GM18511 (cell line): ENCODE measurements at regions not wholly inside any gene's neighbourhood (a gene's known extent, or its start where the extent isn't known, plus 50 kb on each side); places are given as distances from the start of the nearest gene placed in this dataset.
"Not testable (repeated sequence)": the region's sequence is repeated elsewhere in the genome, so short reads cannot be mapped to it uniquely, and the experiment has no call there.

Source experiments
- ATAC-seq: cut with Tn5 transposase; IDR thresholded peaks from one replicate; pipeline ENCODE4 v1.9.1; 2021; ENCODE audit warnings: mild to moderate bottlenecking, moderate library complexity; ENCODE audit not compliant: unreplicated experiment

GRCh38 chr1:98575955-98576354 lies 85.6 kb upstream of the SNX7 start:
- ATAC-seq: no peak

- ATAC-seq: no peak
Observed at GRCh38 chr1:98565951-98566350, 95.6 kb upstream of the SNX7 start.

GRCh38 chr1:98559291-98559690 lies 102.2 kb upstream of the SNX7 start:
- no peak for ATAC-seq

GRCh38 chr1:98557895-98558294 lies 103.6 kb upstream of the SNX7 start:
- ATAC-seq: no peak

GRCh38 chr1:98556521-98557158 lies 104.9 kb upstream of the SNX7 start:
- no peak for ATAC-seq

- no peak for ATAC-seq
Observed at GRCh38 chr1:98555814-98556213, 105.7 kb upstream of the SNX7 start.

GRCh38 chr1:98552576-98553074 lies 108.9 kb upstream of the SNX7 start:
- ATAC-seq: not testable (repeated sequence)

- ATAC-seq: no peak
Observed at GRCh38 chr1:98550076-98550475, 111.4 kb upstream of the SNX7 start.

- ATAC-seq: no peak
Observed at GRCh38 chr1:98546319-98546718, 115.2 kb upstream of the SNX7 start.

- ATAC-seq: no peak
Observed at GRCh38 chr1:98538106-98538505, 123.4 kb upstream of the SNX7 start.

- no peak for ATAC-seq
Observed at GRCh38 chr1:98523256-98523655, 138.3 kb upstream of the SNX7 start.

GRCh38 chr1:98516306-98516705 lies 145.2 kb upstream of the SNX7 start:
- ATAC-seq: no peak

GRCh38 chr1:98515744-98516143 lies 145.8 kb upstream of the SNX7 start:
- no peak for ATAC-seq

- ATAC-seq: not testable (repeated sequence)
Observed at GRCh38 chr1:98512216-98512615, 149.3 kb upstream of the SNX7 start.

- ATAC-seq: no peak
Observed at GRCh38 chr1:98503771-98504170, 157.8 kb upstream of the SNX7 start.

- ATAC-seq: no peak
Observed at GRCh38 chr1:98502937-98503336, 158.6 kb upstream of the SNX7 start.

- ATAC-seq: no peak
Observed at GRCh38 chr1:98500324-98500723, 161.2 kb upstream of the SNX7 start.

- ATAC-seq: no peak
Observed at GRCh38 chr1:98498651-98499050, 162.9 kb upstream of the SNX7 start.

GRCh38 chr1:98497497-98497896 lies 164.0 kb upstream of the SNX7 start:
- no peak for ATAC-seq

GRCh38 chr1:98496256-98496995 lies 165.1 kb upstream of the SNX7 start:
- no peak for ATAC-seq

- no peak for ATAC-seq
Observed at GRCh38 chr1:98493469-98493868, 168.1 kb upstream of the SNX7 start.

GRCh38 chr1:98490099-98490498 lies 171.4 kb upstream of the SNX7 start:
- ATAC-seq: no peak
